Body of pancreas (tissue), 4 donors: ENCODE measurements at regions not wholly inside any gene's neighbourhood (a gene's known extent, or its start where the extent isn't known, plus 50 kb on each side); places are given as distances from the start of the nearest gene placed in this dataset.
"Not testable (repeated sequence)": the region's sequence is repeated elsewhere in the genome, so short reads cannot be mapped to it uniquely, and the experiment has no call there.

Experiments
- ATAC-seq: fragments of 150-250 bp; one replicate; pipeline ENCODE4 v1.9.1; 2016
- DNase-seq, 4 donors: peaks; one replicate each; pipeline ENCODE4 v3.0.0-alpha.2; 2019
- H3K27ac ChIP-seq, 4 donors: fragments of 200-600 bp; sonication (generic); 1 replicate in 3 of 4; 2 replicates in 1 of 4; pipeline versions ENCODE4 v1.5.1 to v1.6.1; 2016 to 2019; ENCODE audit warnings: mild to moderate bottlenecking in 1 of 4, mixed read lengths in 1 of 4, moderate library complexity in 1 of 4
- H3K27me3 ChIP-seq, 2 donors: fragments of 200-600 bp; sonication (generic); one replicate each; pipeline ENCODE4 v1.6.0; 2016; ENCODE audit warnings: mild to moderate bottlenecking in 1 of 2
- H3K36me3 ChIP-seq, 2 donors: fragments of 200-600 bp; sonication (generic); replicated peaks in 1 of 2; 2 replicates each; pipeline ENCODE4 v1.5.1; 2016; ENCODE audit warnings: low read depth in 2 of 2; ENCODE audit not compliant: insufficient read depth in 1 of 2
- H3K4me1 ChIP-seq: fragments of 200-600 bp; sonication (generic); one replicate; pipeline ENCODE4 v1.6.0; 2016
- H3K4me3 ChIP-seq, 2 donors: fragments of 200-600 bp; sonication (generic); 1 replicate in 1 of 2; 2 replicates in 1 of 2; pipeline ENCODE4 v1.5.1; 2016 to 2019
- H3K9me3 ChIP-seq, 3 donors: fragments of 200-600 bp; sonication (generic); 1 replicate in 2 of 3; 2 replicates in 1 of 3; pipeline ENCODE4 v1.5.1; 2016
- POLR2A ChIP-seq, 3 donors: fragments of 450-650 bp; IDR thresholded peaks; one replicate each; pipeline ENCODE4 v1.6.1; 2016; ENCODE audit warnings: antibody characterized with exemption in 3 of 3, mild to moderate bottlenecking in 2 of 3
- whole genome bisulfite sequencing, 2 donors: methylation state at CpG; one replicate each; pipeline ENCODE4 v1.1.5; 2017; 5-methylcytosine and 5-hydroxymethylcytosine counted together
- intact Hi-C: fragments of 100-400 bp; cut with DNase I; formaldehyde crosslinking; loops from one replicate; pipeline ENCODE4 v1.15.1; 2023
- TF ChIP-seq, protein P1 (sequence below), 7 experiments: fragments of 450-650 bp in 4 of 7; fragments of 200-600 bp in 3 of 7; sonication (generic) in 3 of 7; IDR thresholded peaks; one replicate each; pipeline ENCODE4 v1.5.1; 2016 to 2019; ENCODE audit warnings: antibody characterized with exemption in 7 of 7

DNA sequence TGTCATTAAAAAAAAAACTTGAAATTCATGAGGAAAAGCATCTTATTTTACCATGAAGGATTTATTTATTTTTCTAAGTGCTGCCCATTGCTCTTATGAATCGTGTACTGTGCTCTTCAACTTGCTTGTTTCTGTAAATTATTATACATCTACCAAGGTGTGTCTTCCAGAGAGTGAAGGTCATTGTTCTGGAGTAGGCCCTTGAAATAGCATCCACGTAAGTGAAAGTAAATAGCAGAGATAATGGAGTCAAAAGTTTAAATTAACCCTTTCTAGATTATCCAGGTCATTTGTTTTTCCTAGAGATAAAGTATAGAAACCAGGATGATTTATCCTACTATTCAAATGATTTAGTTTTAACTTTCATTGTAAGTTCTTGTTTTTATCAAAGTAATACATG, 473.1 kb downstream of the DIRAS2 start:
- H3K27me3 ChIP-seq: no peaks in the 10 kb centered on the region
- intact Hi-C loops: no loop called here
- TF ChIP-seq, protein P1, sequence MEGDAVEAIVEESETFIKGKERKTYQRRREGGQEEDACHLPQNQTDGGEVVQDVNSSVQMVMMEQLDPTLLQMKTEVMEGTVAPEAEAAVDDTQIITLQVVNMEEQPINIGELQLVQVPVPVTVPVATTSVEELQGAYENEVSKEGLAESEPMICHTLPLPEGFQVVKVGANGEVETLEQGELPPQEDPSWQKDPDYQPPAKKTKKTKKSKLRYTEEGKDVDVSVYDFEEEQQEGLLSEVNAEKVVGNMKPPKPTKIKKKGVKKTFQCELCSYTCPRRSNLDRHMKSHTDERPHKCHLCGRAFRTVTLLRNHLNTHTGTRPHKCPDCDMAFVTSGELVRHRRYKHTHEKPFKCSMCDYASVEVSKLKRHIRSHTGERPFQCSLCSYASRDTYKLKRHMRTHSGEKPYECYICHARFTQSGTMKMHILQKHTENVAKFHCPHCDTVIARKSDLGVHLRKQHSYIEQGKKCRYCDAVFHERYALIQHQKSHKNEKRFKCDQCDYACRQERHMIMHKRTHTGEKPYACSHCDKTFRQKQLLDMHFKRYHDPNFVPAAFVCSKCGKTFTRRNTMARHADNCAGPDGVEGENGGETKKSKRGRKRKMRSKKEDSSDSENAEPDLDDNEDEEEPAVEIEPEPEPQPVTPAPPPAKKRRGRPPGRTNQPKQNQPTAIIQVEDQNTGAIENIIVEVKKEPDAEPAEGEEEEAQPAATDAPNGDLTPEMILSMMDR (IDR thresholded peaks at IDR 0.05): no peak
- TF ChIP-seq POLR2A (IDR thresholded peaks at IDR 0.05): no peak
- H3K36me3 ChIP-seq: no peaks in the 10 kb centered on the region
- ATAC-seq (peak; percentile 99), DNase-seq (peak in 1 of 4 donors; percentile 39)
- peak overlapping the region in 3 of 4 donors; percentile 41 to 66 (median 49) for H3K27ac ChIP-seq
- H3K4me1 ChIP-seq: peaks cover 40% of the 10 kb centered on the region
- H3K9me3 ChIP-seq: no peaks in the 10 kb centered on the region
- no peak overlapping the region for H3K4me3 ChIP-seq
- 4 to 6% methylated on average over 2 of the region's 2 CpGs for WGBS, 2 donors

DNA sequence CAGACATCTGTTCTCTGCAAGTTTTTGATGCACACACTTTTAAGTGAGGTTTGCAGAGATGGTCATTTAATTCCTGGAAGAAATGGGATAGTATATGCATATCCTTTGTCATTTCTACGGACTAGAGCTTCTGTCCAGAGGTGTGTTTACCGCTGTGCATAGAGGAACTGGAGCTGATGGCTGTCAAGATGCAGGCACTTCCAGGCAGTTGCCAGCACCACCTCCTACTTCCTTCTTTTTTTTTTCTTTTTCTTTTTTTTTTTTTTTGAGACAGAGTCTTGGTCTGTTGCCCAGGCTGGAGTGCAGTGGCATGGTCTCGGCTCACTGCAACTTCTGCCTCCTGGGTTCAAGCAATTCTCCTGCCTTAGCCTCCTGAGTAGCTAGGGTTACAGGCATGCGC, 468.7 kb downstream of the DIRAS2 start:
- H3K27ac ChIP-seq, H3K4me3 ChIP-seq, intact Hi-C loops, H3K4me1 ChIP-seq, ATAC-seq, H3K27me3 ChIP-seq, H3K9me3 ChIP-seq, H3K36me3 ChIP-seq, DNase-seq: not testable (repeated sequence)
- 59 to 75% methylated on average over 4 of the region's 4 CpGs for WGBS, 2 donors

DNA sequence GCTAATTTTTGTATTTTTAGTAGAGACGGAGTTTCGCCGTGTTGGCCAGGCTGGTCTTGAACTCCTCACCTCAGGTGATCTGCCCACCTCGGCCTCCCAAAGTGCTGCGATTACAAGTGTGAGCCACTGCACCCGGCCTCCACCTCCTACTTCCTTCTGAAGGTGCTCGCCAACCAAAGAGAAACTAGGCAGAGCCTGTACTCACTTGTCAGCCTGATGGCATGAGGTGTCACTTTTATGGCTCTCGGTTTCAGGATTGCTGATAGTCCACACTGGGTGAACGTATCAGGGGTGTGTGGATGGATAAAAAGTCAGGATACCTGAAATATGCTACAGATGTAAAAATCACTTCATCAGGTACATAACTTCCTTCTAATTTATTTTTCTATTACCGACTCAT, 468.3 kb downstream of the DIRAS2 start:
- H3K4me1 ChIP-seq, H3K27ac ChIP-seq, H3K27me3 ChIP-seq, H3K9me3 ChIP-seq, H3K4me3 ChIP-seq, DNase-seq, H3K36me3 ChIP-seq, intact Hi-C loops, ATAC-seq: not testable (repeated sequence)
- 91 to 96% methylated on average over 10 of the region's 10 CpGs for WGBS, 2 donors

DNA sequence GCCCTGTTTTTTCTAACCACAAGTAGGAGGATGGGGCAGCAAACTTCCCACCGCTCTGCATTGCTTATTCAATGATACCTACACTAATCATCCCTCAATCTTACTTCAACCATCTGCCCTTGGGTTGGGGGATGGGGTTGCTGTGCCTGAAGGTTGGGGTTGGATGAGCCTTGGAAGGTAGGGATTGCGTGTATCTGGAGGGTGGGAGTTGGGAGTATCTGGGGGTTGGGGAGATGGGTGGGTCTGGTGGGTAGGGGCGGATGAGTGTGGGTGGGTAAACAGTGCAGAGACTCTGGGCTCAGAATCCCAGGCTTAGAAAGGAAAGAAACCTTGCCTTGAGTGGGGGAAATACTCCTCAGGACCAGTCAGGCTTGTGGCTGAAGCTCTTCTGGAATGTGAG, 467.4 kb downstream of the DIRAS2 start:
- intact Hi-C loops: no loop called here
- Histone ChIP-seq H3K4me3 (no peak overlapping the region), H3K36me3 (no peaks in the 10 kb centered on the region), H3K4me1 (no peaks in the 10 kb centered on the region), H3K27me3 (no peaks in the 10 kb centered on the region), H3K9me3 (no peaks in the 10 kb centered on the region), H3K27ac (no peak overlapping the region)
- WGBS, 2 donors: 87 to 94% methylated on average over 3 of the region's 3 CpGs
- TF ChIP-seq POLR2A (IDR thresholded peaks at IDR 0.05): no peak
- TF ChIP-seq, protein P1 (IDR thresholded peaks at IDR 0.05): no peak
- ATAC-seq (no peak), DNase-seq (no peak)

DNA sequence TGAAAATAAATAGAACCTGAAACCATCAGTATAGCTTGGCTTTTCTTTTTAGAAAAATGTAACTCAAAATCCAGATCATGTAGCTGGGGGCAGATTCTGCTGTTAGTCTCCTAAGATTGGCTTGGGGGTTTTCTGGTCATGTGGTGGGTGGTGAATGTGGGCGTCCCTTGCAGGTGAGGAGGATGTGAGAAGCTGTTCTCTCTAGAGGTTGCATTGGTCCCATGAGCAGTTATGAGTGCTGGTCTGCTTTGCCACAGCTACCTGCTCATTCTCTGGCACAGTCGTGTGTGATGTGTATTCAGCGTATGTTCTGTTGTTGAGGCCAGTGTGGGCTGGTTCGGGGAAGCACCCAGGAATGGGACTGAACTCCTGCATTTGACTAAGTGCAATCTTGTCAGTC, 466.8 kb downstream of the DIRAS2 start:
- Histone ChIP-seq H3K27me3 (no peaks in the 10 kb centered on the region), H3K36me3 (no peaks in the 10 kb centered on the region), H3K4me3 (no peak overlapping the region), H3K27ac (no peak overlapping the region), H3K4me1 (no peaks in the 10 kb centered on the region), H3K9me3 (no peaks in the 10 kb centered on the region)
- TF ChIP-seq, protein P1 (IDR thresholded peaks at IDR 0.05): no peak
- no peak for TF ChIP-seq POLR2A (IDR thresholded peaks at IDR 0.05)
- WGBS, 2 donors: 88 to 90% methylated on average over 4 of the region's 4 CpGs
- intact Hi-C loops: no loop called here
- ATAC-seq (no peak), DNase-seq (no peak)

DNA sequence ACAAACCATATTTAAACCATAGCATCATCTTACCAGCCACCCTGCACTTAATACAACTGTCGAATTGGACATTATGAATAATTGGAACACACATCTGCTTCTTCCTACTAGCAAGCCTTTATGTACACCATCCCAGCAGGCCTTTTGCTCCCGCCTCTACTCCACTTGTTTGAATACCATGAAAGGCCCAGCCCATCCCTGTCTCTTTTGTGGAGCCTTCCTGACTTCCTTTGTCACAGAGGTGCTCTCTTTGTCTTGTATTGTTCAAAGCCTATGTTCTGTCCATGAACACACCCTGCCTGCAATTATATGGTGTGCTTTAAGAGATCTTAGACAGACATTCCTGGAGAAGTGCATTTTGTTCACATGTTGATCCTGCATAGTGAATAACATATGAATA, 465.7 kb downstream of the DIRAS2 start:
- WGBS, 2 donors: 70 to 76% methylated on average over 2 of the region's 2 CpGs
- H3K4me3 ChIP-seq: no peak overlapping the region
- no peak for TF ChIP-seq POLR2A (IDR thresholded peaks at IDR 0.05)
- TF ChIP-seq, protein P1 (IDR thresholded peaks at IDR 0.05): no peak
- no peaks in the 10 kb centered on the region for H3K36me3 ChIP-seq
- DNase-seq (no peak), ATAC-seq (no peak)
- no peaks in the 10 kb centered on the region for H3K9me3 ChIP-seq
- H3K27ac ChIP-seq: no peak overlapping the region
- no peaks in the 10 kb centered on the region for H3K4me1 ChIP-seq
- H3K27me3 ChIP-seq: no peaks in the 10 kb centered on the region
- intact Hi-C loops: no loop called here
